ENCODE measurements at regions not wholly inside any gene's neighbourhood (a gene's known extent, or its start where the extent isn't known, plus 50 kb on each side); places are given as distances from the start of the nearest gene placed in this dataset.

GRCh38 chr4:29259556-29259955 lies 1460.6 kb upstream of the PCDH7 start:
- TF ChIP-seq CTCF (IDR thresholded peaks at IDR 0.05; ENCODE audit: insufficient read depth, low read length) (no peak), POLR2AphosphoS5 (IDR thresholded peaks at IDR 0.05; ENCODE audit: low read depth) (no peak), REST (IDR thresholded peaks at IDR 0.05; ENCODE audit: insufficient replicate concordance, low read depth) (no peak)

Measured in HL-60 (cell line).